ENCODE measurements at regions not wholly inside any gene's neighbourhood (a gene's known extent, or its start where the extent isn't known, plus 50 kb on each side); places are given as distances from the start of the nearest gene placed in this dataset.

DNA sequence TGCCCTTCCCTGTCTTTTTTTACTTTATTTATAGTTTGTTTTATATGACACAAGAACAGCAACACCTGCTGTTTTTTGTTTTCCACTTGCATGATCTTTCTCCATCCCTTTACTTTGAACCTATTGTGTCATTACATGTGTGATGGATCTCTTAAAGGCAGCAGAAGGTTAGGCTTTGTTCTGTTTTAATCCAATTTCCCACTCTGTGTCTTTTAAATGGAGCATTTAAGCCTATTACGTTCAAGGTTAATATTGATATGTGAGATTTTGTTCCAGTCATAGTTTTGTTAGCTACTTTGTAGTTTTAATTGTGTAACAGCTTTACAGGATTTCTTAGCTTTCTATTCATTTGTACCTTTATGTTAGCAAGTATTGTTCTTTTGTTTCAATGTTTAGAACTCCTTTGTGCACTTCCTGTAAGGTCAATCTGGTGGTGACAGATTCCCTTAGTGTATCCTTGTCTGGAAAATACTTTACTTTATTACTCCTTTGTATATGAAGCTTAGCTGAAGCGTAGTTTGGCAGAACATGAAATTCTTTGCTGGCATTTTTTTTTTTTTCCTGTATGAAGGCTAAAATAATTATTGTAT, 1443.0 kb upstream of the LRRTM1 start:
- TF ChIP-seq, protein P1, sequence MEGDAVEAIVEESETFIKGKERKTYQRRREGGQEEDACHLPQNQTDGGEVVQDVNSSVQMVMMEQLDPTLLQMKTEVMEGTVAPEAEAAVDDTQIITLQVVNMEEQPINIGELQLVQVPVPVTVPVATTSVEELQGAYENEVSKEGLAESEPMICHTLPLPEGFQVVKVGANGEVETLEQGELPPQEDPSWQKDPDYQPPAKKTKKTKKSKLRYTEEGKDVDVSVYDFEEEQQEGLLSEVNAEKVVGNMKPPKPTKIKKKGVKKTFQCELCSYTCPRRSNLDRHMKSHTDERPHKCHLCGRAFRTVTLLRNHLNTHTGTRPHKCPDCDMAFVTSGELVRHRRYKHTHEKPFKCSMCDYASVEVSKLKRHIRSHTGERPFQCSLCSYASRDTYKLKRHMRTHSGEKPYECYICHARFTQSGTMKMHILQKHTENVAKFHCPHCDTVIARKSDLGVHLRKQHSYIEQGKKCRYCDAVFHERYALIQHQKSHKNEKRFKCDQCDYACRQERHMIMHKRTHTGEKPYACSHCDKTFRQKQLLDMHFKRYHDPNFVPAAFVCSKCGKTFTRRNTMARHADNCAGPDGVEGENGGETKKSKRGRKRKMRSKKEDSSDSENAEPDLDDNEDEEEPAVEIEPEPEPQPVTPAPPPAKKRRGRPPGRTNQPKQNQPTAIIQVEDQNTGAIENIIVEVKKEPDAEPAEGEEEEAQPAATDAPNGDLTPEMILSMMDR (conservative IDR thresholded peaks at IDR 0.05; ENCODE audit: low read depth, low read length) = no peak
- no peak for TF ChIP-seq EZH2 (IDR thresholded peaks at IDR 0.05; ENCODE audit: borderline replicate concordance, low read depth, low read length, poor library complexity, severe bottlenecking)

All from A673 (cell line).